Endothelial cell of umbilical vein (primary cell): ENCODE measurements at regions not wholly inside any gene's neighbourhood (a gene's known extent, or its start where the extent isn't known, plus 50 kb on each side); places are given as distances from the start of the nearest gene placed in this dataset.

ENCODE experiments used
- BruUV-seq: library from RNA; stranded (reverse); fragments of 400-500 nt; replicated peaks from 2 replicates; lab custom pipeline; 2021; lab: Mats Ljungman, UMichigan
- CTCF ChIA-PET: fragments of 300-600, 350-600 bp; sonication (Branson Sonifier 250); formaldehyde crosslinking; loops from one replicate; lab custom pipeline; 2021; ENCODE audit warnings: antibody characterized with exemption, inconsistent platforms; lab: Charles Lee
- POLR2A ChIA-PET: fragments of 300-600, 350-600 bp; sonication (Branson Sonifier 250); formaldehyde crosslinking; loops from one replicate; lab custom pipeline; 2021; ENCODE audit warnings: antibody characterized with exemption, inconsistent platforms; lab: Charles Lee
- DNase-seq: peaks from one replicate; pipeline ENCODE4 v3.0.0-alpha.2; 2011; ENCODE audit warnings: low read depth, low spot score
- FAIRE-seq: peaks from 2 replicates; lab custom pipeline; 2011; peaks lifted over from hg19 to GRCh38; lab: Jason Lieb, UNC
- H2AFZ ChIP-seq: 2 replicates; pipeline ENCODE4 v1.6.0; 2012; ENCODE audit warnings: low read depth, low read length, control low read depth, inconsistent platforms
- H3K27ac ChIP-seq: 2 replicates; pipeline ENCODE4 v1.5.1; 2011; ENCODE audit warnings: low read depth, mild to moderate bottlenecking, control low read depth, low read length, moderate library complexity; ENCODE audit not compliant: insufficient read depth
- H3K27me3 ChIP-seq, 2 experiments: 2 replicates each; pipeline versions ENCODE4 v1.6.0 to v1.6.1; 2011; ENCODE audit warnings: low read length in 2 of 2, mixed read lengths in 1 of 2; ENCODE audit not compliant: control insufficient read depth in 2 of 2, insufficient read depth in 2 of 2
- H3K36me3 ChIP-seq, 2 experiments: 2 replicates in 1 of 2; 3 replicates in 1 of 2; pipeline ENCODE4 v1.5.1; 2011; ENCODE audit warnings: low read length in 2 of 2, mild to moderate bottlenecking in 1 of 2, moderate library complexity in 1 of 2; ENCODE audit not compliant: control insufficient read depth in 2 of 2, insufficient read depth in 2 of 2; ENCODE audit errors: extremely low read depth in 1 of 2
- H3K4me1 ChIP-seq: 3 replicates; pipeline ENCODE4 v1.5.1; 2011; ENCODE audit warnings: mild to moderate bottlenecking, low read length; ENCODE audit not compliant: control insufficient read depth, insufficient read depth; ENCODE audit errors: extremely low read depth
- H3K4me2 ChIP-seq: 2 replicates; pipeline ENCODE4 v1.6.1; 2011; ENCODE audit warnings: low read length, control low read depth, mixed read lengths; ENCODE audit not compliant: insufficient read depth
- H3K4me3 ChIP-seq, 3 experiments: fragments of 200-600 bp in 1 of 3; sonication (generic), shearing (Covaris generic) in 1 of 3; replicated peaks in 1 of 3; 2 replicates each; pipeline ENCODE4 v1.5.1; 2011 to 2016; ENCODE audit warnings: control low read depth in 3 of 3, low read length in 3 of 3, mild to moderate bottlenecking in 2 of 3, inconsistent platforms in 1 of 3, low read depth in 1 of 3, moderate library complexity in 1 of 3; ENCODE audit not compliant: insufficient read depth in 1 of 3
- H3K79me2 ChIP-seq: 2 replicates; pipeline ENCODE4 v1.6.0; 2012; ENCODE audit warnings: low read length, inconsistent platforms; ENCODE audit not compliant: control insufficient read depth, insufficient read depth
- H3K9ac ChIP-seq: replicated peaks from 2 replicates; pipeline ENCODE3; 2011; ENCODE audit warnings: low read length, control low read depth; ENCODE audit not compliant: insufficient read depth; ENCODE audit errors: extremely low read depth
- H3K9me1 ChIP-seq: replicated peaks from 3 replicates; pipeline ENCODE4 v1.6.0; 2011; ENCODE audit warnings: mild to moderate bottlenecking, low read length; ENCODE audit not compliant: control insufficient read depth, insufficient read depth; ENCODE audit errors: extremely low read depth
- H3K9me3 ChIP-seq: replicated peaks from 2 replicates; pipeline ENCODE4 v1.5.1; 2012; ENCODE audit warnings: low read length, inconsistent platforms; ENCODE audit not compliant: control insufficient read depth, insufficient read depth
- H4K20me1 ChIP-seq: replicated peaks from 2 replicates; pipeline ENCODE3; 2011; ENCODE audit warnings: mild to moderate bottlenecking, low read length; ENCODE audit not compliant: control insufficient read depth, insufficient read depth; ENCODE audit errors: extremely low read depth
- FOS ChIP-seq: IDR thresholded peaks from 2 replicates; pipeline ENCODE4 v1.6.1; 2011; ENCODE audit warnings: mild to moderate bottlenecking, low read length, moderate library complexity, borderline replicate concordance; ENCODE audit not compliant: insufficient read depth
- GATA2 ChIP-seq: IDR thresholded peaks from 2 replicates; pipeline ENCODE4 v1.7.0; 2011; ENCODE audit warnings: low read depth, mild to moderate bottlenecking, moderate library complexity, mixed read lengths, low read length; ENCODE audit not compliant: insufficient read length, insufficient read depth
- JUN ChIP-seq: IDR thresholded peaks from 2 replicates; pipeline ENCODE4 v1.6.1; 2011; ENCODE audit warnings: borderline replicate concordance, low read depth; ENCODE audit not compliant: insufficient read length, insufficient read depth
- MYC ChIP-seq: IDR thresholded peaks from one replicate; pipeline ENCODE4 v1.6.1; 2011; ENCODE audit warnings: mild to moderate bottlenecking, low read depth, low read length
- dilution Hi-C: fragments of 300-500 bp; cut with MboI; formaldehyde crosslinking; loops from one replicate; pipeline ENCODE4 v1.15.0; 2019; ENCODE audit warnings: low sequenced_read_pairs; ENCODE audit not compliant: extremely low pct_ligation_motif_present
- intact Hi-C: fragments of 100-400 bp; cut with micrococcal nuclease; formaldehyde crosslinking; loops from one replicate; pipeline ENCODE4 v1.10.0; 2022
- TF ChIP-seq, protein P1 (sequence below), 2 donors: IDR thresholded peaks; 1 replicate in 1 of 2; 2 replicates in 1 of 2; pipeline ENCODE4 v1.5.1; 2011; ENCODE audit warnings: low read length in 2 of 2, mild to moderate bottlenecking in 2 of 2, moderate library complexity in 2 of 2, control low read depth in 1 of 2, inconsistent platforms in 1 of 2, low read depth in 1 of 2; ENCODE audit not compliant: insufficient read depth in 1 of 2; ENCODE audit errors: extremely low read depth in 1 of 2
- TF ChIP-seq, protein P2 (sequence below): IDR thresholded peaks from 2 replicates; pipeline ENCODE4 v1.6.1; 2011; ENCODE audit not compliant: insufficient read depth, insufficient read length

DNA sequence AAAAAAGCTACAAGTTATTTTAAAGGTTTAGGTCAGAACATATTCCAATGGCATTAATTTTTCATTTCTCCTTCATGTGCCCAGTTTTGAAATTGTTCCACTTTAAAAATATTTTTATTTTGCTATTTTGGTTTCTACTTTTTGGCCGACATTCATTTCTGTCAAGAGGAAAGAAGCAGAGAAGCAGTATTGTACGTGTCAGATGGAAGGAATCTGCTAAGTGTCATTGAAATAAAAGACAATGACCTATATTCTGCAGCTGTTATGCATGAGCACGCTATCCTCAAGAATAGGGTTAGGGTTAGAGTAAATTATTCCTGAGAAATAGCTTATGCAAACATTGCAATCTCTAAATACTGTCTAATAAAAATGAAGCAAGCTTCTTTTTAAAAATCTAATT is 941.7 kb downstream of the TUSC7 start:
- Histone ChIP-seq H3K27ac (no peak overlapping the region), H3K9me3 (no peaks in the 10 kb centered on the region), H3K4me3 (no peak overlapping the region), H3K36me3 (no peaks in the 10 kb centered on the region), H3K79me2 (no peaks in the 10 kb centered on the region), H3K4me2 (no peak overlapping the region), H3K4me1 (no peaks in the 10 kb centered on the region), H3K9me1 (no peaks in the 10 kb centered on the region), H4K20me1 (no peaks in the 10 kb centered on the region), H2AFZ (no peak overlapping the region), H3K27me3 (no peaks in the 10 kb centered on the region), H3K9ac (no peak overlapping the region)
- no peak for FAIRE-seq
- TF ChIP-seq JUN (no peak), FOS (no peak), MYC (no peak), GATA2 (no peak)
- TF ChIP-seq, protein P1, sequence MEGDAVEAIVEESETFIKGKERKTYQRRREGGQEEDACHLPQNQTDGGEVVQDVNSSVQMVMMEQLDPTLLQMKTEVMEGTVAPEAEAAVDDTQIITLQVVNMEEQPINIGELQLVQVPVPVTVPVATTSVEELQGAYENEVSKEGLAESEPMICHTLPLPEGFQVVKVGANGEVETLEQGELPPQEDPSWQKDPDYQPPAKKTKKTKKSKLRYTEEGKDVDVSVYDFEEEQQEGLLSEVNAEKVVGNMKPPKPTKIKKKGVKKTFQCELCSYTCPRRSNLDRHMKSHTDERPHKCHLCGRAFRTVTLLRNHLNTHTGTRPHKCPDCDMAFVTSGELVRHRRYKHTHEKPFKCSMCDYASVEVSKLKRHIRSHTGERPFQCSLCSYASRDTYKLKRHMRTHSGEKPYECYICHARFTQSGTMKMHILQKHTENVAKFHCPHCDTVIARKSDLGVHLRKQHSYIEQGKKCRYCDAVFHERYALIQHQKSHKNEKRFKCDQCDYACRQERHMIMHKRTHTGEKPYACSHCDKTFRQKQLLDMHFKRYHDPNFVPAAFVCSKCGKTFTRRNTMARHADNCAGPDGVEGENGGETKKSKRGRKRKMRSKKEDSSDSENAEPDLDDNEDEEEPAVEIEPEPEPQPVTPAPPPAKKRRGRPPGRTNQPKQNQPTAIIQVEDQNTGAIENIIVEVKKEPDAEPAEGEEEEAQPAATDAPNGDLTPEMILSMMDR (IDR thresholded peaks at IDR 0.05; ENCODE audit: extremely low read depth in 1 of 2, insufficient read depth in 1 of 2, low read depth in 1 of 2, low read length in 2 of 2): no peak
- TF ChIP-seq, protein P2, sequence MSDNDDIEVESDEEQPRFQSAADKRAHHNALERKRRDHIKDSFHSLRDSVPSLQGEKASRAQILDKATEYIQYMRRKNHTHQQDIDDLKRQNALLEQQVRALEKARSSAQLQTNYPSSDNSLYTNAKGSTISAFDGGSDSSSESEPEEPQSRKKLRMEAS: no peak
- dilution Hi-C loops (no loop called here), intact Hi-C loops (no loop called here)
- BruUV-seq: no TSS peak
- POLR2A ChIA-PET: no interaction called here
- no peak for DNase-seq
- CTCF ChIA-PET: interaction anchor here (0.7 to 1.2 kb wide), 2 partner anchors 10 to 19 kb away, joined by 3 read pairs; no protein-coding TSS in a partner anchor
